Panc1 (cell line): ENCODE measurements at regions not wholly inside any gene's neighbourhood (a gene's known extent, or its start where the extent isn't known, plus 50 kb on each side); places are given as distances from the start of the nearest gene placed in this dataset.

Experiments
- TF ChIP-seq, protein P1 (sequence below): fragments of 450-650 bp; IDR thresholded peaks from 2 replicates; pipeline ENCODE4 v1.5.1; 2017; ENCODE audit warnings: mild to moderate bottlenecking
- TF ChIP-seq, protein P2 (sequence below), 2 experiments: IDR thresholded peaks; 2 replicates each; pipeline ENCODE4 v1.6.1; 2011 to 2012; ENCODE audit warnings: low read depth in 2 of 2, control low read depth in 1 of 2, low read length in 1 of 2, mild to moderate bottlenecking in 1 of 2, moderate library complexity in 1 of 2; ENCODE audit not compliant: insufficient read depth in 1 of 2

- TF ChIP-seq, protein P1, sequence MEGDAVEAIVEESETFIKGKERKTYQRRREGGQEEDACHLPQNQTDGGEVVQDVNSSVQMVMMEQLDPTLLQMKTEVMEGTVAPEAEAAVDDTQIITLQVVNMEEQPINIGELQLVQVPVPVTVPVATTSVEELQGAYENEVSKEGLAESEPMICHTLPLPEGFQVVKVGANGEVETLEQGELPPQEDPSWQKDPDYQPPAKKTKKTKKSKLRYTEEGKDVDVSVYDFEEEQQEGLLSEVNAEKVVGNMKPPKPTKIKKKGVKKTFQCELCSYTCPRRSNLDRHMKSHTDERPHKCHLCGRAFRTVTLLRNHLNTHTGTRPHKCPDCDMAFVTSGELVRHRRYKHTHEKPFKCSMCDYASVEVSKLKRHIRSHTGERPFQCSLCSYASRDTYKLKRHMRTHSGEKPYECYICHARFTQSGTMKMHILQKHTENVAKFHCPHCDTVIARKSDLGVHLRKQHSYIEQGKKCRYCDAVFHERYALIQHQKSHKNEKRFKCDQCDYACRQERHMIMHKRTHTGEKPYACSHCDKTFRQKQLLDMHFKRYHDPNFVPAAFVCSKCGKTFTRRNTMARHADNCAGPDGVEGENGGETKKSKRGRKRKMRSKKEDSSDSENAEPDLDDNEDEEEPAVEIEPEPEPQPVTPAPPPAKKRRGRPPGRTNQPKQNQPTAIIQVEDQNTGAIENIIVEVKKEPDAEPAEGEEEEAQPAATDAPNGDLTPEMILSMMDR: no peak
- TF ChIP-seq, protein P2, sequence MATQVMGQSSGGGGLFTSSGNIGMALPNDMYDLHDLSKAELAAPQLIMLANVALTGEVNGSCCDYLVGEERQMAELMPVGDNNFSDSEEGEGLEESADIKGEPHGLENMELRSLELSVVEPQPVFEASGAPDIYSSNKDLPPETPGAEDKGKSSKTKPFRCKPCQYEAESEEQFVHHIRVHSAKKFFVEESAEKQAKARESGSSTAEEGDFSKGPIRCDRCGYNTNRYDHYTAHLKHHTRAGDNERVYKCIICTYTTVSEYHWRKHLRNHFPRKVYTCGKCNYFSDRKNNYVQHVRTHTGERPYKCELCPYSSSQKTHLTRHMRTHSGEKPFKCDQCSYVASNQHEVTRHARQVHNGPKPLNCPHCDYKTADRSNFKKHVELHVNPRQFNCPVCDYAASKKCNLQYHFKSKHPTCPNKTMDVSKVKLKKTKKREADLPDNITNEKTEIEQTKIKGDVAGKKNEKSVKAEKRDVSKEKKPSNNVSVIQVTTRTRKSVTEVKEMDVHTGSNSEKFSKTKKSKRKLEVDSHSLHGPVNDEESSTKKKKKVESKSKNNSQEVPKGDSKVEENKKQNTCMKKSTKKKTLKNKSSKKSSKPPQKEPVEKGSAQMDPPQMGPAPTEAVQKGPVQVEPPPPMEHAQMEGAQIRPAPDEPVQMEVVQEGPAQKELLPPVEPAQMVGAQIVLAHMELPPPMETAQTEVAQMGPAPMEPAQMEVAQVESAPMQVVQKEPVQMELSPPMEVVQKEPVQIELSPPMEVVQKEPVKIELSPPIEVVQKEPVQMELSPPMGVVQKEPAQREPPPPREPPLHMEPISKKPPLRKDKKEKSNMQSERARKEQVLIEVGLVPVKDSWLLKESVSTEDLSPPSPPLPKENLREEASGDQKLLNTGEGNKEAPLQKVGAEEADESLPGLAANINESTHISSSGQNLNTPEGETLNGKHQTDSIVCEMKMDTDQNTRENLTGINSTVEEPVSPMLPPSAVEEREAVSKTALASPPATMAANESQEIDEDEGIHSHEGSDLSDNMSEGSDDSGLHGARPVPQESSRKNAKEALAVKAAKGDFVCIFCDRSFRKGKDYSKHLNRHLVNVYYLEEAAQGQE (IDR thresholded peaks at IDR 0.05; ENCODE audit: insufficient read depth in 1 of 2, low read depth in 2 of 2, low read length in 1 of 2): no peak
These were observed 73.4 kb downstream of the PLXNA1 start for GRCh38 chr3:127056281-127056680.
